Activated CD8-positive, alpha-beta memory T cell treated with anti-CD3 and anti-CD28 coated beads, Interleukin-2, amount 10 ng/mL, durations not matched to agents 7 days and 5 days (primary cell): ENCODE measurements at regions not wholly inside any gene's neighbourhood (a gene's known extent, or its start where the extent isn't known, plus 50 kb on each side); places are given as distances from the start of the nearest gene placed in this dataset.

Source experiments
- ATAC-seq: fragments of 150-1000 bp; cut with Tn5 transposase; one replicate; pipeline ENCODE4 v1.10.0; 2021; ENCODE audit warnings: moderate library complexity
- CTCF ChIA-PET: fragments of 350-600 bp; sonication (Branson Sonifier 250); formaldehyde crosslinking; loops from one replicate; lab custom pipeline; 2021; ENCODE audit warnings: antibody characterized with exemption; lab: Charles Lee
- DNase-seq: peaks from one replicate; pipeline ENCODE4 v3.0.0-alpha.2; 2020
- H3K27ac Mint-ChIP-seq: one replicate; pipeline ENCODE4 v1.8.0; 2021; ENCODE audit warnings: mild to moderate bottlenecking, mixed read lengths
- H3K27me3 Mint-ChIP-seq: one replicate; pipeline ENCODE4 v1.8.0; 2021; ENCODE audit warnings: mixed read lengths
- H3K36me3 Mint-ChIP-seq: one replicate; pipeline ENCODE4 v1.8.0; 2021; ENCODE audit warnings: mild to moderate bottlenecking, mixed read lengths
- H3K4me1 Mint-ChIP-seq: one replicate; pipeline ENCODE4 v1.8.0; 2021; ENCODE audit warnings: mixed read lengths
- H3K4me3 Mint-ChIP-seq: one replicate; pipeline ENCODE4 v1.8.0; 2021; ENCODE audit warnings: mild to moderate bottlenecking, moderate library complexity, mixed read lengths
- H3K9me3 Mint-ChIP-seq: one replicate; pipeline ENCODE4 v1.8.0; 2022; ENCODE audit warnings: low read depth, mixed read lengths

GRCh38 chr1:60376196-60376595 is 302.6 kb upstream of the C1orf87 start:
- no peak overlapping the region for H3K4me3 Mint-ChIP-seq
- ATAC-seq = no peak
- CTCF ChIA-PET = no interaction called here
- peaks cover 4% of the 10 kb centered on the region for H3K9me3 Mint-ChIP-seq
- no peaks in the 10 kb centered on the region for H3K36me3 Mint-ChIP-seq
- H3K27me3 Mint-ChIP-seq = no peaks in the 10 kb centered on the region
- no peak for DNase-seq
- H3K27ac Mint-ChIP-seq = no peak overlapping the region
- H3K4me1 Mint-ChIP-seq = no peaks in the 10 kb centered on the region

DNA sequence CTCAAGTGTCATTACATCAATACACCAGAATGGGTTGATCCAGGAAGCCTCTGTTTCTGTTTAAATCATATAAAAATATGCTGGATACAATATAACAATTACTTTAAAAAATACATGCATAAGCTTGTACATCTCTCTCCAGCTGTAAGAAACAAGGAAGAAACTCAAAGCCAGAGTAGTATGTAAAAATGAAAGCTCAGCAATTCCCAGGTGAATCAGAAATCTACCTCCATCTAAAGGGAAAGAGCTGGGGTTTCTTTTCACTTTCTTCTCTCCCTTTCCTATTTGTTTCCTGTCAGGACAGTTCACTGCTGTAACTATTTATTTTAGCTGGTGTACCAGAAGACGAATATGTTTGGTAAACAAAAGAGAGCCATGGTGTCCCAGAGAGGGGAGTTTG is 301.0 kb upstream of the C1orf87 start:
- CTCF ChIA-PET = no interaction called here
- no peak overlapping the region for H3K4me3 Mint-ChIP-seq
- no peaks in the 10 kb centered on the region for H3K4me1 Mint-ChIP-seq
- no peak for DNase-seq
- no peaks in the 10 kb centered on the region for H3K36me3 Mint-ChIP-seq
- no peak overlapping the region for H3K27ac Mint-ChIP-seq
- peaks cover 6% of the 10 kb centered on the region for H3K9me3 Mint-ChIP-seq
- ATAC-seq = no peak
- no peaks in the 10 kb centered on the region for H3K27me3 Mint-ChIP-seq

- H3K27ac Mint-ChIP-seq = no peak overlapping the region
- H3K36me3 Mint-ChIP-seq = no peaks in the 10 kb centered on the region
- H3K4me3 Mint-ChIP-seq = no peak overlapping the region
- CTCF ChIA-PET = no interaction called here
- H3K9me3 Mint-ChIP-seq = peaks cover 6% of the 10 kb centered on the region
- ATAC-seq = no peak
- no peak for DNase-seq
- no peaks in the 10 kb centered on the region for H3K4me1 Mint-ChIP-seq
- no peaks in the 10 kb centered on the region for H3K27me3 Mint-ChIP-seq
Measured at GRCh38 chr1:60367532-60367931, 294.0 kb upstream of the C1orf87 start.

GRCh38 chr1:60359431-60359830 is 285.9 kb upstream of the C1orf87 start:
- Mint-ChIP-seq H3K27ac (no peak overlapping the region), H3K36me3 (no peaks in the 10 kb centered on the region), H3K4me3 (no peak overlapping the region), H3K27me3 (no peaks in the 10 kb centered on the region), H3K4me1 (no peaks in the 10 kb centered on the region), H3K9me3 (no peaks in the 10 kb centered on the region)
- CTCF ChIA-PET = no interaction called here
- no peak for ATAC-seq
- DNase-seq = no peak

DNA sequence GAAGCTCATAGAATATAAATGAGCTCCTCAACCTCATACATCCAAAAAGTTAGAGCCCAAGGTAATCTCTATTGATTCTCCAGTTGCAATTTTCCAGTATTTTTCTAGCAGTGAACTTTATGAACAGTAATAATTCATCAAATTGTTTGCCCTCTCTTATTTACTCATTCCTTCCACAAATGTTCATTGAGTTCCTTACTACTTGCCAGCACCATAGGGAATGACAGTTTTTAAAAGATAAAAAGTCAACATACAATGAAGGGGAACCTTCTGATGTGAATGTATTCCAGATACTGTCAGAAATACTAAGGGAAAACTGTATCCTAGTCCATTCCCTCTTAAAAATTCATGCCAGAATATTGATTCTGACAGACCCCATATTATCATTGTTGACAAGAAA is 277.0 kb upstream of the C1orf87 start:
- CTCF ChIA-PET = no interaction called here
- Mint-ChIP-seq H3K4me1 (no peaks in the 10 kb centered on the region), H3K4me3 (no peak overlapping the region), H3K9me3 (no peaks in the 10 kb centered on the region), H3K36me3 (no peaks in the 10 kb centered on the region), H3K27me3 (no peaks in the 10 kb centered on the region), H3K27ac (no peak overlapping the region)
- DNase-seq = no peak
- ATAC-seq = no peak

- DNase-seq = no peak
- no peak overlapping the region for H3K4me3 Mint-ChIP-seq
- H3K27me3 Mint-ChIP-seq = no peaks in the 10 kb centered on the region
- no peak overlapping the region for H3K27ac Mint-ChIP-seq
- H3K9me3 Mint-ChIP-seq = no peaks in the 10 kb centered on the region
- CTCF ChIA-PET = no interaction called here
- ATAC-seq = no peak
- no peaks in the 10 kb centered on the region for H3K4me1 Mint-ChIP-seq
- no peaks in the 10 kb centered on the region for H3K36me3 Mint-ChIP-seq
Measured at GRCh38 chr1:60348884-60349283, 275.3 kb upstream of the C1orf87 start.

GRCh38 chr1:60345621-60346020 is 272.1 kb upstream of the C1orf87 start:
- no peak overlapping the region for H3K27ac Mint-ChIP-seq
- CTCF ChIA-PET = no interaction called here
- H3K4me1 Mint-ChIP-seq = no peaks in the 10 kb centered on the region
- no peak overlapping the region for H3K4me3 Mint-ChIP-seq
- ATAC-seq (no peak), DNase-seq (no peak)
- no peaks in the 10 kb centered on the region for H3K27me3 Mint-ChIP-seq
- no peaks in the 10 kb centered on the region for H3K36me3 Mint-ChIP-seq
- H3K9me3 Mint-ChIP-seq = no peaks in the 10 kb centered on the region

DNA sequence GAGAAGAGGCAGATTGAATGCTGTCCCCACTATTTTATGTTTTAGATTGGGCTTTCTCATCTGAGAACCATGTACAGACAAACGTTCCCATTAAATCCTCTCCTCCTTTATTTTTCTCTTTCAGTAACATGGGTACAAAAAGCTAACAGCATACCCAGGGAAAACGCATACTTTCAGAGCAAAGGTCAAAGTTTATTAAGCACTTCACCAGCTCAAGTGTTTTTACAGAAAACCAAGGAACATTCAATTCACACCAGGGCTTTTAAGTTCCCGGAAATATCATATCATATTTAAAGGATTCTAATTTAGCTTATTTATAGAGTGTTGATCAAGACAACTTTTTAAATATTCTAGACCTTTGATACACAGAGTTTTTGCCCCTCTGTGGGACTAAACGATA is 271.5 kb upstream of the C1orf87 start:
- CTCF ChIA-PET = no interaction called here
- no peak overlapping the region for H3K27ac Mint-ChIP-seq
- DNase-seq (no peak), ATAC-seq (no peak)
- H3K4me1 Mint-ChIP-seq = no peaks in the 10 kb centered on the region
- H3K36me3 Mint-ChIP-seq = no peaks in the 10 kb centered on the region
- no peak overlapping the region for H3K4me3 Mint-ChIP-seq
- no peaks in the 10 kb centered on the region for H3K27me3 Mint-ChIP-seq
- no peaks in the 10 kb centered on the region for H3K9me3 Mint-ChIP-seq

DNA sequence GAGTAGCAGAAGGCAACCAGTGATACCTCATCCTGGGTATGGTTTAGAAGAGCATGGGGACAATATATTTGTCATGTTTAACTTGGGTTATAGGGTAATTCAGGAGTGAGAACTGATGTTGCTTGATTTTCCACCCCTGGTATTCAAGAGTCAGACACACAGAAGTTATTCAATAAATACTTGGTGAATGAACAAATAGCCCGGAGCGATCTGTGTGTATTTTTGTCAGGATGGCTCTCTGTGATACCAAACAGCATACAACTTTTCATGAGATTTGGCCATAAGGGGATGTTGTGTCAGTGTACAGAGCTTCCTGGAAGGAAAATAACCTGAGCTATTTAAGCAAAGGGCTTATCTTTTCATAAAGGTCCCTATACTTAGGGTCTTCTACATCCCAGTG is 270.2 kb upstream of the C1orf87 start:
- DNase-seq = no peak
- Mint-ChIP-seq H3K4me3 (no peak overlapping the region), H3K4me1 (no peaks in the 10 kb centered on the region), H3K27ac (no peak overlapping the region), H3K9me3 (no peaks in the 10 kb centered on the region), H3K27me3 (no peaks in the 10 kb centered on the region), H3K36me3 (no peaks in the 10 kb centered on the region)
- no peak for ATAC-seq
- CTCF ChIA-PET = no interaction called here

DNA sequence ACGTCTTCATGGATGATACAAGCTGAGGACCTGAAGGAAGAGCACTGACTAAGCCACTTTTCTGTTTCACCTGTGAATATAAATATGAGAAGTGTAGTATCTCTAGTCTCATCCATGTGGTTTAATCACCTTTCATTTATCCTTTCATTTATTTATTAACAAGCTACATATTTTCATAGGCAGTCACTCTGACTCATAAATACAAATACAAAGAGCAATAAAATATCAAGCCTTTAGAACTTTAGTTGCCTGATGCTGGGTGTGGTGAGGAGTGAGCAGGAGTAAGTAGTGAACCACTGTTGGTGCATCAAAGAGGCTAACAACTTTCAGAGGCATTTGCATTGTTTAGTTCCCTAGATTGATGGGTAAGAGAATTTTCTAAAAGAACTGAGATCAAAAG is 269.0 kb upstream of the C1orf87 start:
- Mint-ChIP-seq H3K27me3 (no peaks in the 10 kb centered on the region), H3K36me3 (no peaks in the 10 kb centered on the region), H3K9me3 (no peaks in the 10 kb centered on the region), H3K27ac (no peak overlapping the region), H3K4me1 (no peaks in the 10 kb centered on the region), H3K4me3 (no peak overlapping the region)
- CTCF ChIA-PET = no interaction called here
- no peak for ATAC-seq
- DNase-seq = no peak

- no peak overlapping the region for H3K27ac Mint-ChIP-seq
- DNase-seq (no peak), ATAC-seq (no peak)
- H3K36me3 Mint-ChIP-seq = no peaks in the 10 kb centered on the region
- H3K9me3 Mint-ChIP-seq = no peaks in the 10 kb centered on the region
- no peaks in the 10 kb centered on the region for H3K4me1 Mint-ChIP-seq
- H3K4me3 Mint-ChIP-seq = no peak overlapping the region
- H3K27me3 Mint-ChIP-seq = no peaks in the 10 kb centered on the region
- CTCF ChIA-PET = no interaction called here
Measured at GRCh38 chr1:60341274-60341673, 267.7 kb upstream of the C1orf87 start.

DNA sequence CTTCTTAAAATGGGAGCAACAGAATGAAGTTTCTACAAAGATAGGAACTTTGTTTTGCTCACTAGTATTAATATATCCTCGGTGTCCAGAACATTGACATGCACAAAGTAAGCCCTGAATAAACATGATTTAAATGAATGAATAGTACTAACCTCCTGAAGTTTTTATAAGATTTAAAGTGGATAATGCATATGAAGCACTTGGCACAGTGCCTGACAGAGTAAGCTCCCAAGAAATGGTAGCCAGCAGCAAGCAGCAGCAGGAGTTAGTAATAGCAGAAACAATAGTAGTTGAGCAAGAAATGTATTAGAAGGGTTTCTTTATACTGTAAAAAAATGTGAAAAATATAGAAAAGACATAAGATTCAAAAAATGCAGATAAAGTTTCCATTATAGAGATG is 258.1 kb upstream of the C1orf87 start:
- no peak for DNase-seq
- Mint-ChIP-seq H3K27ac (no peak overlapping the region), H3K4me1 (no peaks in the 10 kb centered on the region), H3K9me3 (peaks cover under 1% of the 10 kb centered on the region), H3K4me3 (no peak overlapping the region), H3K36me3 (no peaks in the 10 kb centered on the region), H3K27me3 (no peaks in the 10 kb centered on the region)
- CTCF ChIA-PET = no interaction called here
- no peak for ATAC-seq

- no peak for ATAC-seq
- Mint-ChIP-seq H3K27me3 (no peaks in the 10 kb centered on the region), H3K36me3 (no peaks in the 10 kb centered on the region), H3K4me3 (no peak overlapping the region), H3K4me1 (no peaks in the 10 kb centered on the region), H3K27ac (no peak overlapping the region), H3K9me3 (peaks cover 3% of the 10 kb centered on the region)
- no peak for DNase-seq
- CTCF ChIA-PET = no interaction called here
Measured at GRCh38 chr1:60329651-60330050, 256.1 kb upstream of the C1orf87 start.

DNA sequence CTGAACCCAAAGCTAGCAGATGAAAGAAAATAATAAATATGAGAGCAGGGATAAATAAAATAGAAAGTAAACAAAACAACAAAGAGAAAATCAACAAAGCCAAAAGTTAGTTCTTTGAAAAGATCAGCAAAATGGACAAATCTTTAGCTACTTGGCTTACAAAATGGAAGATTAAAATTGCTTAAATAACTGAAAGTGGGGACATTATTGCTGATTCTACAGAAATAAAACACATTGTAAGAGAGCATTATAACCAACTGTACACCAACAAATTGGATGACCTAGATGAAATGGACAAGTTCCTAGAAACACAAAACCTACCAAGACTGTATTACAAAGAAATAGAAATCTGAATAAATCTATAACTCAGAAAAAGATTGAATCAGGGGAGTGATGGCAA is 238.3 kb upstream of the C1orf87 start:
- Mint-ChIP-seq H3K36me3 (no peaks in the 10 kb centered on the region), H3K4me1 (no peaks in the 10 kb centered on the region), H3K9me3 (peaks cover 2% of the 10 kb centered on the region), H3K27ac (no peak overlapping the region), H3K4me3 (no peak overlapping the region), H3K27me3 (no peaks in the 10 kb centered on the region)
- CTCF ChIA-PET = no interaction called here
- no peak for ATAC-seq
- no peak for DNase-seq

- Mint-ChIP-seq H3K4me1 (no peaks in the 10 kb centered on the region), H3K4me3 (no peak overlapping the region), H3K27me3 (no peaks in the 10 kb centered on the region), H3K36me3 (no peaks in the 10 kb centered on the region), H3K27ac (no peak overlapping the region), H3K9me3 (no peaks in the 10 kb centered on the region)
- ATAC-seq (no peak), DNase-seq (no peak)
- CTCF ChIA-PET = no interaction called here
Measured at GRCh38 chr1:60299581-60299980, 226.0 kb upstream of the C1orf87 start.
